ENCODE measurements at regions not wholly inside any gene's neighbourhood (a gene's known extent, or its start where the extent isn't known, plus 50 kb on each side); places are given as distances from the start of the nearest gene placed in this dataset.

- Mint-ChIP-seq H3K27ac (no peak overlapping the region), H3K27me3 (no peaks in the 10 kb centered on the region), H3K4me3 (no peak overlapping the region), H3K36me3 (peaks cover 1% of the 10 kb centered on the region), H3K9me3 (peaks cover 3 to 8% (median 6%) of the 10 kb centered on the region in 3 donors), H3K4me1 (no peaks in the 10 kb centered on the region)
These were observed 657.7 kb downstream of the TMEM182 start for GRCh38 chr2:103419506-103419905.

- Mint-ChIP-seq H3K27me3 (no peaks in the 10 kb centered on the region), H3K4me3 (no peak overlapping the region), H3K4me1 (no peaks in the 10 kb centered on the region), H3K27ac (no peak overlapping the region), H3K36me3 (peaks cover 1% of the 10 kb centered on the region), H3K9me3 (peaks cover 3 to 6% (median 4%) of the 10 kb centered on the region in 3 donors)
These were observed 661.3 kb downstream of the TMEM182 start for GRCh38 chr2:103423100-103423499.

GRCh38 chr2:103427567-103427966 lies 665.7 kb downstream of the TMEM182 start:
- no peaks in the 10 kb centered on the region for H3K36me3 Mint-ChIP-seq
- H3K4me1 Mint-ChIP-seq: no peaks in the 10 kb centered on the region
- no peak overlapping the region for H3K4me3 Mint-ChIP-seq
- H3K27me3 Mint-ChIP-seq: no peaks in the 10 kb centered on the region
- H3K27ac Mint-ChIP-seq: no peak overlapping the region
- H3K9me3 Mint-ChIP-seq: peaks cover 6 to 9% (median 8%) of the 10 kb centered on the region in 3 donors

DNA sequence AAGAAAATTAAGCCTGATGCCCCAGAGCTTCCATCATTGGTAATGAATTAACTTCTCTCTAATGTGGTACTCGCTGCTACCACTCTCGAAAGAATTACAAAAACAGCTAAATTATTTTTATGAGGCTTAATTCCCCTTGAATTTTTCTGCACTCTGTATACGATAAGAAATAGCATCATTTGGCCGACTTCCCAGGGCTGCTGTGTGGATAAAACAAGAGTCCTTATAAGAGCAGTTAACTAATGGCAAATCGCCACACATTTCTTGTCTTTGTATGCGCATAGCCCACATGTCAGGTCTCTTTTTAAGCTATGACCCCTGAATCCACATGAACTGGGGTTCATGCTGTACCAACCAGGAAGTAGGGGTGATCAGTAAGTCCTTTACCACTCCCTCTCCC lies 668.4 kb downstream of the TMEM182 start:
- no peak overlapping the region for H3K27ac Mint-ChIP-seq
- no peaks in the 10 kb centered on the region for H3K27me3 Mint-ChIP-seq
- H3K36me3 Mint-ChIP-seq: no peaks in the 10 kb centered on the region
- H3K4me3 Mint-ChIP-seq: no peak overlapping the region
- peaks cover 8 to 13% (median 8%) of the 10 kb centered on the region in 3 donors for H3K9me3 Mint-ChIP-seq
- no peaks in the 10 kb centered on the region for H3K4me1 Mint-ChIP-seq

DNA sequence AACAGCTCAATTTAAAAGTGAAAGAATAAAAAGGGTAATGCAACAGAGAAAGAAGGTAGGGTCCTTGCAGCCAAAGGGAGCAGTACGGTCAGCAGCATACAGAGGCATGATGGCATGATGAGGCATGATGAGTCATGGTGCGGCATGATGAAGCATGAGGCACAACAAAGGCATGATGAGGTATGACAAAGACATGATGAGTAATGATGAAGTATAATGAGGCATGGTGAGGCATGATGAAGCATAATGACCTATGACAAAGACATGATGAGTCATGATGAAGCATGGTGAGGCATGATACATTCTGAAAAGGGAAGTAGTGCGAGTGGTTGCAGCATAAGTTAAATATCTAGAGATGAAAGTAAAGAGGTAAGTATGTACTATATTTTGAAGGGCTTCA lies 673.2 kb downstream of the TMEM182 start:
- Mint-ChIP-seq H3K9me3 (peaks cover 5 to 15% (median 10%) of the 10 kb centered on the region in 3 donors), H3K27ac (no peak overlapping the region), H3K27me3 (no peaks in the 10 kb centered on the region)

DNA sequence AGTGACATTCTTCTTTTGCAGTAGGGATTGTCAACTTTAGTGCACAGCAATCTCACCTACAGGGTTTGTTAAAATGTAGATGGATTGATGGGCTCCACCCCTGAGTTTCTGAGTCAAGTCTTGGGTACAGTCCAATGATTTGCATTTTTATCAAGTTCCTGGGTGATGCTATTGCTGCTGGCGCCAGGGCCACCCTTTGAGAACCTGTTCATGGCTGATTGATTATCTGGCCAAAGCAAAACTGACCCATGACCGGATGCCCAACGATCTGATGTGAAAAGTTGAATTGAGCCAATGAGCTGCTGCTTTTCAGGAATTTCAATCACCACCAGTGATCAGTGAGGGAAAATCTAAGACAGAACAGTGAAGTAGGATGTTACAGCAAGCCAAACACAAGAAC lies 675.3 kb downstream of the TMEM182 start:
- no peaks in the 10 kb centered on the region for H3K4me1 Mint-ChIP-seq
- no peaks in the 10 kb centered on the region for H3K36me3 Mint-ChIP-seq
- no peak overlapping the region for H3K4me3 Mint-ChIP-seq
- H3K27ac Mint-ChIP-seq: no peak overlapping the region
- H3K9me3 Mint-ChIP-seq: peaks cover 5 to 11% (median 8%) of the 10 kb centered on the region in 3 donors
- H3K27me3 Mint-ChIP-seq: no peaks in the 10 kb centered on the region

More for the DNA sequence above, 673.2 kb downstream of the TMEM182 start:
- H3K4me1 Mint-ChIP-seq: no peaks in the 10 kb centered on the region
- no peaks in the 10 kb centered on the region for H3K36me3 Mint-ChIP-seq
- no peak overlapping the region for H3K4me3 Mint-ChIP-seq

- H3K36me3 Mint-ChIP-seq: peaks cover 3% of the 10 kb centered on the region
These were observed 683.5 kb downstream of the TMEM182 start for GRCh38 chr2:103445347-103445746.

GRCh38 chr2:103448495-103448894 lies 686.7 kb downstream of the TMEM182 start:
- H3K27ac Mint-ChIP-seq: no peak overlapping the region
- no peaks in the 10 kb centered on the region for H3K36me3 Mint-ChIP-seq
- H3K4me3 Mint-ChIP-seq: no peak overlapping the region
- H3K9me3 Mint-ChIP-seq: peaks cover 0 to 5% (median 3%) of the 10 kb centered on the region in 3 donors
- no peaks in the 10 kb centered on the region for H3K4me1 Mint-ChIP-seq
- H3K27me3 Mint-ChIP-seq: no peaks in the 10 kb centered on the region

More at GRCh38 chr2:103445347-103445746, 683.5 kb downstream of the TMEM182 start:
- Mint-ChIP-seq H3K4me3 (no peak overlapping the region), H3K27me3 (no peaks in the 10 kb centered on the region), H3K9me3 (peaks cover 0 to 9% (median 3%) of the 10 kb centered on the region in 3 donors), H3K4me1 (peaks cover 0 to 1% (median 0%) of the 10 kb centered on the region in 3 donors), H3K27ac (no peak overlapping the region)

DNA sequence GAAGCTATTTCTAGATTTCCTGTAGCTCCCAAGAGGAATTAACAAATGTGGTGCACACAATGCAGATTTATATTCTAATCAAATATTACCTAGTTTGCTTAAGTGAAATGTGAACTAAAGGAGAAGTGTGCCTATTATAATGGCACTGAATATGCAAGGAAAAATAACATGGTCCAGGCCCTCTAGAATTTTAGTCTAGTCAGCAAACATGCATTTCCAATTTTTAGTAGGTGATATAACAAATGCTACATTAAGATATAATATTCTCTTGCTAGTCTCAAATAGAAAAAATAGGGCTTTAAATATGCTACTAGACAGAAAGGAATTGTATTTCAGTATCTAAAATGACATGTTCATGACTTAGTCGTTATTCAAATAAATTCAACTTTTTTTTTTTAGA lies 689.5 kb downstream of the TMEM182 start:
- H3K27ac Mint-ChIP-seq: no peak overlapping the region
- no peaks in the 10 kb centered on the region for H3K36me3 Mint-ChIP-seq
- no peaks in the 10 kb centered on the region for H3K4me1 Mint-ChIP-seq
- no peak overlapping the region for H3K4me3 Mint-ChIP-seq
- peaks cover 0 to 3% (median 2%) of the 10 kb centered on the region in 3 donors for H3K9me3 Mint-ChIP-seq
- no peaks in the 10 kb centered on the region for H3K27me3 Mint-ChIP-seq

DNA sequence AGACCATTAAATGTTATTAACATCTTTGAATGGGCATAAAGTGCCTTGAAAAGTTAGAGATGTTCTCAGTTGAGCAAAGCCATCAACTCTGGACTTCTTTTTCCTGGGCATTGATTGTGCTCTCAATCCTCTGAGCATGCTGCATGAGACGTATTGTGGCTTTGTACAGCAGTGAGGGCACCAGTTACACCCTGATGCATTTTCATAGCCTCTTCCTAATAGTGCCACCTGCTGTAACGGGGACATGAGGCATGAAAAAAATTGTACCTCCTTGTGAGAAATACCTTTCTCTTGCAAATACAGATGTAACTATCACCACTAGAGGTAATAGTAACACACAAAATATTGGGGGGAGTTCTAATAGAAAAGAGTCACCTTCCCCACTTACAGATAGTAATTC lies 697.5 kb downstream of the TMEM182 start:
- peaks cover 4 to 5% (median 4%) of the 10 kb centered on the region in 3 donors for H3K9me3 Mint-ChIP-seq
- no peaks in the 10 kb centered on the region for H3K27me3 Mint-ChIP-seq
- no peaks in the 10 kb centered on the region for H3K36me3 Mint-ChIP-seq
- H3K4me1 Mint-ChIP-seq: no peaks in the 10 kb centered on the region
- no peak overlapping the region for H3K27ac Mint-ChIP-seq
- H3K4me3 Mint-ChIP-seq: no peak overlapping the region

GRCh38 chr2:103462101-103462500 lies 700.3 kb downstream of the TMEM182 start:
- H3K4me3 Mint-ChIP-seq: no peak overlapping the region
- H3K4me1 Mint-ChIP-seq: no peaks in the 10 kb centered on the region
- H3K9me3 Mint-ChIP-seq: peaks cover 4 to 9% (median 8%) of the 10 kb centered on the region in 3 donors
- no peak overlapping the region for H3K27ac Mint-ChIP-seq
- H3K27me3 Mint-ChIP-seq: no peaks in the 10 kb centered on the region
- H3K36me3 Mint-ChIP-seq: no peaks in the 10 kb centered on the region

DNA sequence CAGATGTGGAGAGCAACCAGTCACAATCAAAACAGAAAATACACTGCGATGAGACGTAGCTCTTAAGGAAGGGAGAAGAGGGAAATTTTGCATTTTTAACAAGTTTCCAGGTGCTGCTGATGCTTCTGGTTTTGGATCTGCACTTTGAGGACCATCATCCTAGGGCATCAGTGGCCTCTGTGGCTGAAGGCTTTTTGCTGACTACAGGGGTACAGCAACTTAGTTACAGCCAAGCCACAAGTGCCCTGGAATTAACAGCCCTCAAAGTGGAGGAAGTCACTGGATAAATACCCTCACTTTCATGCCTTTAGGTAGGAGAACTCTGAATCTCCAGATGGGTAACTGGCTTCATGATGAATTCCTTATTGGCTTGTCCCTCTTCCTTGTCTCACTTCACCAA lies 700.9 kb downstream of the TMEM182 start:
- H3K27me3 Mint-ChIP-seq: no peaks in the 10 kb centered on the region
- peaks cover 4 to 9% (median 6%) of the 10 kb centered on the region in 3 donors for H3K9me3 Mint-ChIP-seq
- H3K27ac Mint-ChIP-seq: no peak overlapping the region
- no peaks in the 10 kb centered on the region for H3K4me1 Mint-ChIP-seq
- H3K36me3 Mint-ChIP-seq: no peaks in the 10 kb centered on the region
- no peak overlapping the region for H3K4me3 Mint-ChIP-seq

DNA sequence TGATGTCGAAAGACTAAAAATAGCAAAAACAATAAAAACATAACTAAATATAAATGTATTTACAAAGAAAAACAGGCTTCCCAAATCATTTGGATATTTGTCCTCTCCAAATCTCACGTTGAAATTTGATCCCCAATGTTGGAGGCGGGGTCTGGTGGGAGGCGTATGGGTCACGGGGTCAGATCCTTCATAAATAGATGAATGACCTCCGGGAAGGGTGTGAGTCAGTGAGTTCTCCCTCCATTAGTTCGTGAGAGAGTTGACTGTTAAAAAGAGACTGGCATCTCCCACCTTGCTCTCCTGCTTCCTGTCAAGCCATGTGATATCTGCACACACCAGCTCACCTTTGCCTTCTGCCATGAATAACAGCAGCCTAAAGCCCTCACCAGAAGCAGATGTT lies 703.0 kb downstream of the TMEM182 start:
- Mint-ChIP-seq H3K27me3 (no peaks in the 10 kb centered on the region), H3K4me1 (no peaks in the 10 kb centered on the region), H3K36me3 (no peaks in the 10 kb centered on the region)

DNA sequence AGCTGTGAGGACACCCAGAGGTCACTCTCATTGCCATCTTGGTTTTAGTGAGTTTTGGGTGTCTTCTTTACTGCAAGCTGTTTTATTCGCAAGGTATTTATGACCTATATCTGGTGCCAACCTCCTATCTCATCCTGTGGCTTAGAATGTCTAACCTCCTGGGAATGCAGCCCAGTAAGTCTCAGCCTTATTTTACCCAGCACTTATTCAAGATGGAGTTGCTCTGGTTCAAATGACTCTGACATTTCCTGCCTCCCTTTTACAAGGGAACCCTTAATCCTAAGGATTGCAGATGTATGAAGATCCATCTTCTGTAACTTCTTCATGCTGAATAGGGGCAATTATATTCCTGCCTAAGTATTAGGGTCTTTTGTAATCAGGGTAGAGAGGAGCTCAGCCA lies 708.0 kb downstream of the TMEM182 start:
- Mint-ChIP-seq H3K27ac (no peak overlapping the region), H3K4me3 (no peak overlapping the region), H3K4me1 (no peaks in the 10 kb centered on the region), H3K9me3 (peaks cover 4 to 13% (median 7%) of the 10 kb centered on the region in 3 donors), H3K36me3 (no peaks in the 10 kb centered on the region), H3K27me3 (no peaks in the 10 kb centered on the region)

More for the DNA sequence above, 703.0 kb downstream of the TMEM182 start:
- Mint-ChIP-seq H3K9me3 (peaks cover 8 to 11% (median 9%) of the 10 kb centered on the region in 3 donors), H3K27ac (no peak overlapping the region), H3K4me3 (no peak overlapping the region)

DNA sequence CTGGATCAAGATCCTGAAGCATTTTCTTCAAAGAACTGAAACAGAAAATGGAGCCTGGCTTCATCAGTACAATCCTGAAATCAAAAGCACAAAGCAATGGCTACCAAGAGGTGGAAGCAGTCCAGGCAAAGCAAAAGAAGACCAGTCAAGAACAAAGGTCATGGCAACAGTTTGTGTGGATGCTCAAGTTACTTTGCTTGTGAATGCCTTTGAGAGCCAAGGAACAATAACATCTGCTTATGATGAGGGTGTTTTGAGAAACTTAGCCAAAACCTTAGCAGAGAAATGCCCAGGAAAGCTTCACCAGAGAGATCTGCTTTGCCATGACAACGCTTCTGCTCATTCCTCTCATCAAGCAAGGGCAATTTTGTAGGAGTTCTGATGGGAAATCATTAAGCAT lies 723.1 kb downstream of the TMEM182 start:
- Mint-ChIP-seq H3K4me3 (no peak overlapping the region), H3K9me3 (peaks cover 3 to 10% (median 6%) of the 10 kb centered on the region in 3 donors), H3K36me3 (no peaks in the 10 kb centered on the region), H3K27me3 (no peaks in the 10 kb centered on the region), H3K27ac (no peak overlapping the region), H3K4me1 (no peaks in the 10 kb centered on the region)

DNA sequence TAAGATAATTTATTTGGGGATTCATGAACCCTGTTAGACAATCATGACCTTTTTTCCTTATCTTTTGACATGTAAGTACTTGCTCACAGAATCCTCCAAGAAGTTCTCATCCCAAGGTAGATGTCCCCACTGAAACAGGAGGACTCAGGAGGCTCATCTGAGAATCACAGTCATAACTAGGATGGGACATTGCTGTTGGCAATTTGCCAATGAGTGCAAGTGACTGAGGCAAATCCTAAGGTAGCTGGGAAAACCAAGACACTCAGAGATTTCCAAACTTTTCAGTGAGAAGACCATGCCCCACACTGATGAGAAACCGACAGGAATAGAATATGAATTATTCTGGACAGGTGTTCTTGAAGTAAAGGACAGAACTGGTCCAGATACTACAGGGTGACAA lies 735.0 kb downstream of the TMEM182 start:
- Mint-ChIP-seq H3K4me1 (no peaks in the 10 kb centered on the region), H3K36me3 (no peaks in the 10 kb centered on the region), H3K4me3 (no peak overlapping the region), H3K27me3 (no peaks in the 10 kb centered on the region), H3K27ac (no peak overlapping the region), H3K9me3 (no peaks in the 10 kb centered on the region)
